ENCODE measurements at regions not wholly inside any gene's neighbourhood (a gene's known extent, or its start where the extent isn't known, plus 50 kb on each side); places are given as distances from the start of the nearest gene placed in this dataset.
"Not testable (repeated sequence)": the region's sequence is repeated elsewhere in the genome, so short reads cannot be mapped to it uniquely, and the experiment has no call there.

DNA sequence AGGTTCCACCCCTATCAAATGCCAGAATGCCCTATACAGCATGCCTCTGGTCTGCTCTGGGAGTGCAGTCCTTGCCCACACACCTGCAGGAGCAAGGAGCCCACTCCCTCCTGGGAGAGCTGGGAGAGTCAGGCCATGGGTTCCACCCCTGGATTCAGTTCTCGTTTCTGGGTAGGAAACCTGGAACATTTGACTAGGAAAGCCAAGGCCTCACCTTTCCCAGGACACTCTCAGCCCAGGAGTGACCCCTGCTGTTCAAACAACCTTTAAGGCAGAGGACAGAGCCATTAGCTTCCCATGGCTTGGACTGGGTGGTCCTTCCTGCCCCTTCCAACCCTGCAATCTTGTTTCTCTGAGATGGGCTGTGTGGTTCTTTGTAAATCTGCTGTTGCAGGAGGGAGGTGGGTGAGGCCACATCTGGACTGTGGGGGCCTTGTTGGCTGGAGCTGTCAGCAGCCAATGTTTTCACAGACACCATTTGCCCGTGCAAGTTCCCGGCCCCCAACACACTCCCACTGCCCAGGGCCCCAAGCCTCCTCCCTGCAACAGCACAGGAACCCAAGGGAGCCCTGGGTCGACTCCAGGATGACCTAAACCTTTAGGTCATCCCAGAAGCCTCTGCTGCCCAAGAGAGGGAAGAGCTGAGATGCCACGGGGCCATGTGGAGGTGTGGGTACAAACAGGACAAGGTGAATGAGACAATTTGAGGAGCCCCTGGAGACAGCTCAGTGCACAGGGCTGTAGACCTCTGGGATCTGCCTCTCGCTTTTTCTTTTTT, 104.4 kb downstream of the PJA1 start:
- peak; percentile 3 for DNase-seq (ENCODE audit: low spot score)

DNA sequence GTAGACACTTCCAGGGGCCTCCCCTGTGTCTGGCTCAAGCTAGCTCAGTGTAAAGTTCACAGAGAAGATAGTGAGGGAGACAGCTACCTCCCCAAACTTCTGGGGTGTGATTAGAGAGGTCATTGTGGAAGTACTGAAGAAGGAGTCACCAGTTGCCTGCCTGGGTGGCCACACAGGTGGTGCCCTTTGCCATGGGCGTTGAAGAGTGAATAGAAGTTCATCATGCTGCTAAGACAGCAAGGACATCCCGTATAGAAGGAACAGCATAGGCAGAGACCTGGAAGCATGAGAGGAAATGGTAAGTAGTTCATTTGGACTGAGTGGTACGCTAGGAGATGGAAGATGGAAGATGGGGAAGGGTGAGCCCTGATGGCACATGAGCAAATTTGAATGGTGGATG, 110.1 kb downstream of the PJA1 start:
- DNase-seq (ENCODE audit: low spot score) = no peak

- not testable (repeated sequence) for DNase-seq (ENCODE audit: low spot score)
Measured at GRCh38 chrX:69054497-69054896, 110.8 kb downstream of the PJA1 start.

- no peak for DNase-seq (ENCODE audit: low spot score)
Measured at GRCh38 chrX:69051901-69052300, 113.4 kb downstream of the PJA1 start.

DNA sequence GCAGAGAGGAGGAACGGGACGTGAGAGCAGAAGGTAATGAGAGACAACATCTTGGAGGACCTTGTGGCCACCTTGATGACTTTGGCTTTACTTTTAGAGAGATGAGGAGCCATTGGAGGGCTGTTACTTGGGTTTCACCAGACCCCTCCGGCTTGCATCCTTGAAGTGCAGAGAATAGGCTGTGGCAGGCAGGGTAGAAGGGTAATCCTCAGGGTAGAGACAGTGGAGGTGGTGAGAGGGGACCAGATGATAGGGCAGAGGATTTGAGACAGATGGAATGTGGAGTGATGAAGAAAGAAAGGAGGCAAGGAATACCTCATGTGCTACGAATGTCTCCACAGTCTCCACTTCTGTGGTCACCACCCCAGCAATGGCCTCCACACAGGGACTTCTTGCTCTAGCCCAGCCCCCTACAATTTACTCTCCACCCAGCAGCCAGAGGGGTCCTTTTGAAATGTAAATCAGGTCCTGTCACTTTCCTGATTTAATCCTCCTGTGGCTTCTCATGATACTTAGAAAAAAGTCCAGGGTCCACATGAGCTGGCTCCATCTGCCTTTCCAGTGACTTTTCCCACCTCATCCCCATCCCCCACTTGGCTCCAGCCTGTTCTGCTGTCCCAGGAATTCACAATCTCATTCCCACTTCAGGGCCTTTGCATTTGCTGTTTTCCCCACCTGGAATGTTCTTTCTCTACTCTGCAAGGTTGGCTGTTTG, 115.0 kb downstream of the PJA1 start:
- no peak for DNase-seq (ENCODE audit: low spot score)

DNA sequence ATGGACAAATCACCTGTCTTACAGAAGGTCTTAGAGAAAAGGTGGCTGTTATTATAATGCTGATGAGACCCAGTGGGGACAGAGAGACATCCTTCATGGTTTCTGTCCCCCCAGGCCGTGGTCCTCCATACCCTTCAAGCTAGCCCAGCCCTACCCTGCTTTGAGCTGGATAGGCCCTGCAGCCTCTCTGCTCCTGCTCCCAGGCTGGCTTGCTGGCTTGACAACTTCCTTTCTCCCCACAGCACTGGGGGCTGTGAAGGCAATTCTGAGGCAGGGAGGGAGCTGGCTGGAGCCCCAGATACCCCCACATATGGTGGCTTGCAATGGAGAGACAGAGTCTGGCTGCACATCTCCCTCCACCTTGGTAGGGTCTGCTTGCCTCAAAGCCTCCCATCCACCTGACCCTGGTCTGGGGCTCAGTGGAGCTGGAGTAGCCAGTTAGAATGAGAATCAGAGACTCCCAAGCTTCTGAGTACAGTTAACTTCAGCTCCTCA, 118.2 kb downstream of the PJA1 start:
- DNase-seq (ENCODE audit: low spot score) = no peak

- no peak for DNase-seq (ENCODE audit: low spot score)
Measured at GRCh38 chrX:69045616-69046345, 119.5 kb downstream of the PJA1 start.

DNA sequence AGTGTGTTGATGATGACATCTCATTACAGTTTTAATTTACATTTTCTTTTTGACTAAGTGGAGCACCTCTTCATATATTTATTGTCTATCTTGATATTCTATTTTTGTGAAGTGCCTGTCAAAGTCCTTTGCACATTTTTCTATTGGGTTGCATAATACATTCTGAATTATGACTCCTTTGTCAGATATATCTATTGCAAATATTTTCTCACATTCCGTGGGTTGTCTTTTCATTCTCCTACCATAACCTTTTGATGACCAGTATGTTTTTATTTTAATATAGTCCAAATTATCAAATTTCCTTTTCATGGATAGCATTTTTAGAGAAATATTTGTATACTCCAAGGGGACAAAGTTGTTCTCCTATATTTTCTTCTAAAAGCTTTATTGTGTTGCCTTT, 126.4 kb downstream of the PJA1 start:
- no peak for DNase-seq (ENCODE audit: low spot score)

GRCh38 chrX:69038188-69038587, 127.1 kb downstream of the PJA1 start:
- no peak for DNase-seq (ENCODE audit: low spot score)

DNA sequence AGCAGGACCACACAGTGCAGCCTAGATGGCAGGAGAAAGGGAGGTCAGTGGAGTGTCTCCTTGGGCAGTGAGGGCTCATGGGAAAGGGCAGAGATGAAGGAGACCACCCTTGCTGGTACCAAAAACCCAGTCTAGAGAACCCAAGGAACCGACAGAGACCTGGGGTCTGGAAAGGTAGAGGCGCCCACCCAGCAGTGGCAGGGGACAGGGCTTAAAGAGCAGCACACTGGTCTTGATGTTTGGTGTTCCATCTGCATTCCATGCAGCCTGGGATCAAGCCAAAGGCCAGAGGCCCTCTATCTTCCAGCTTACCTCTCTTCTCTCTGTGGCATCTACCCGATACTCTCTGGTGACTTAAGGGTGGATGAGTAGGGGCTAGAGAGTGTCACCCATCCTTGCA, 127.5 kb downstream of the PJA1 start:
- no peak for DNase-seq (ENCODE audit: low spot score)

GRCh38 chrX:69036674-69037573, 128.3 kb downstream of the PJA1 start:
- DNase-seq (ENCODE audit: low spot score) = no peak

DNA sequence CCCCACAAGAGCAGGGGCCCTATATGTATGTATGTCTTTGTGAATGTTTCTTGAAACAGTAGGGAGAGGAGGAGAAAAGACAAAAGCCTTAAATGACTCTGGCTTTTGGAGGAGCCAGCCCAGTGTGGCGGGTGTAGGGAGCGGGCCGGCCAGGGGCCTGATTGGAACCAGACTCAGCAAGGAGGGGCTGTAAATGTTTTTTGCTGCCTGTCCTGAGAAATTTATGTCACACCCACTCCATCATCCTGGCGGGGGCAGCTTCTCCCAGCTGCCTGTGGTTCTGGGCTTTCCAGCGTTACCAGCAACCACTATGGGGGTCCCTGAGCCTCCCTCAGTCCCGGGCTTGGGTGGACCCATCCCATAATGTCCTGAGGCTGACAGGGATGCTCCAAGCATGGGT, 130.8 kb downstream of the PJA1 start:
- no peak for DNase-seq (ENCODE audit: low spot score)

- no peak for DNase-seq (ENCODE audit: low spot score)
Measured at GRCh38 chrX:69033936-69034335, 131.3 kb downstream of the PJA1 start.

GRCh38 chrX:69032601-69033000, 132.7 kb downstream of the PJA1 start:
- DNase-seq (ENCODE audit: low spot score) = no peak

DNA sequence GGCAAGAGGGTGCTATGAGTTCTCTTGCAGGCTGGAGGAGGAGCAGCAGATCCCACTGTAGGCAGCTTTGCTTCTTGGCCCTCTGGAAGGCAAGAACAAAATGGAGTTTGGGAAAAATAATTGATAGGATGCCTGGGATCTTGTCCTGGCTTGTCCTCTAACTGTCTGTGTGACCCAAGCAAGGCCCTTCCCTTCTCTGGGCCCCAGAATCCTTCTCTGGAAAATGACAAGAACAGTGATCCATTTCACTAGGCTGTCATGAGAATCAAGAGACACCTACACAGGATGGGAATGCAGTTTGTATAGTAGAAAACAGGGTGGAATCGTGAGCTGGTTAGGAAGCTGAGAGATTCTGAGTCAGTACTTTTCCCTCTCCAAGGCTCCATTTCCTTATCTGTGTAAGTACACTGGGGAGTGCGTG, 133.3 kb downstream of the PJA1 start:
- no peak for DNase-seq (ENCODE audit: low spot score)

DNA sequence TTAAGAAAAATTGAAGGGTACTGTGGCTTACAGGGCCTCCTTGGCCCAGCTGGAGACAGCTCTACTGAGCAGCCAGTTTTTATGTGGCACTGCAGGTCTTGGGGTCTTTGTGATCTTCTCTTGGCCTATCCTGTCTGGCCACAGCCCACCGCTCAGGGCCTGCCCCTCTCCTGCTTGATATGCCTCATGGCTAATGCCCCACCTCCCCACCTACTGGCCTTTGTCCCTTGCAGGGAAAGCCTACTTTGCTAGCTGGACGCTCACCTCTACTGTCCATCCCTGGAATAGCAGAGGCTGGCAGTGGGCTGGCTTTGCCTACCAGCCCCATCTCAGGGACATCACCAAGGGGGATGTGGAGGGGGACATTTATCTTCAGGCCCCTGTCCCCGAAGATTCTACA, 134.1 kb downstream of the PJA1 start:
- no peak for DNase-seq (ENCODE audit: low spot score)

DNA sequence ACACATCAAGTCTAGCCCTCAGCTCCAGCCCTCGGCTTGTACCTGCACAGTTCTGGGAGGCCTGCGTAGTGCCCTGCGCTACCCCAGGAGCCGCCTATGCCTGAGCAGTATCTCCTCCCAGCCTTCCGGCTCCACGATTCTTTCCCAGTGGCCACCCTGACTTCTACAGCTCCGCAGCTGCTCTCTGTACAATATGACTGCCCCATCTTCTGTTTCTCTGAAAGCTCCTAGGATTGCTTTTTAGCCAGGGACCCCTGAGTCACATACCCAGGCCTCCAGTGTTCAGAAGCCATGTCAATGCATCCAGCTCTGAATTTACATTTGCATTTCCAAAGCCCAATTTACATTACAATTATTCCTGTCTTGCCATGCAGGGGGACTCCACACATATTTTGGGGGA, 135.5 kb downstream of the PJA1 start:
- DNase-seq (ENCODE audit: low spot score) = no peak

DNA sequence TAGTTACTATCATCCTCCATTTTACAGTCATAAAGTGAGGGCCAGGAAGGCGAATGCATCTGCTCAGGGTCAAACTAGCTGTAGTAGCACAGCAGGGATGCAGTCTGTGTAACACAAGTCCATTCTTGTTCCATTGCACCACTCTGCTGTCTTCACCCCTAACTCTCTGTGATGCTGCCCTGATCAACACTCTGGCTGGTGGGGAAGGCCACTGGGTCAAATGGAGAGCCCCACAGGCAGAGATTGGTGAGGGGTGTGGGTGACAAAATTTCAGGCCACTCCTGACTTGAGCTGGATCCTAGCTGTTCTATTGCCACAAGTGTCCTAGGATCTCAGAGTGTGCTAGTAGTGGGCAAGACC, 136.5 kb downstream of the PJA1 start:
- no peak for DNase-seq (ENCODE audit: low spot score)

- no peak for DNase-seq (ENCODE audit: low spot score)
Measured at GRCh38 chrX:69028006-69028760, 137.1 kb downstream of the PJA1 start.

DNA sequence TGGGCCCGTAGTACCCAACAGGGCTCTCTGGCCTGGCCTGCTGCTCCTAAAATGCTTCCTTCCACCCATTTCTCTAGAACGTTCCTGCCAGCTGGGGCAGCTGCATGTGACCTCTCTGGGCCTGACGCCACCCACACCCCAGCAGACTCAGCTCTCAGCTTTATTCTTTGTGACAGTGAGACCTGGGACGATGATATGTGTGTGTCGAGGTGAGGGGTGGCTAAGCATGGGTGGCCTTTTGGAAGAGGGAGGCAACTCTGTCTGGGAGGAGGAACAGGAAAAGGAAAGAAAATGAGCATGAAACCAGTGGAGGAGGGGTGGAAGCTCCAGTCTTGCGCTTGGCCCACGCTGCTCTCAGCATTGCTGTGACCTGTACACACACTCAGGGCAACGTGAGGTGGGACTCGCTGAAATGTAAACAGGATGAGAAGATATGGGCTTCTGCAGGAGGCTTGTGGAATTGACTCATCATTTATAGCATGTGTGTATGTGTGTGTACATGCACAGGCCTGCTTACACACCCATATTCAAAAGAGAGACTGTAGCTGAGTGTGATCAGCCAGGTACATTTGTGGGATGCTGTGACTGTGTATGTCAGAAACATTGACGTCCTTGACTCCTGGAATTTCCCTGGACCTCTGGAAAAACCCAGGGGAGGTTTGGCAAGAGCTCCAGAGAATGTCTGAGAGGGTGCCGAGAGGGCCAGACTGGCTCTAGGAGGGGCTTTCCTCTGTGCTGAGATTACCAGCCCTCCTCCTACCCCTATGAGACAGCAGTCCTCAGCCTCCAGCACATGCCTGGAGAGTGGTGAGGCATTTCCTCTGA, 137.9 kb downstream of the PJA1 start:
- no peak for DNase-seq (ENCODE audit: low spot score)
